ENCODE measurements at regions not wholly inside any gene's neighbourhood (a gene's known extent, or its start where the extent isn't known, plus 50 kb on each side); places are given as distances from the start of the nearest gene placed in this dataset.

GRCh38 chr15:46089467-46089935, 454.7 kb downstream of the SQOR start (continued):
- TF ChIP-seq CHD7 (IDR thresholded peaks at IDR 0.05; ENCODE audit: insufficient replicate concordance, low read length) (no peak), NANOG (IDR thresholded peaks at IDR 0.05; ENCODE audit: insufficient read depth, low read depth, low read length, poor library complexity, severe bottlenecking) (no peak), FOSL1 (IDR thresholded peaks at IDR 0.05; ENCODE audit: insufficient read depth, low read depth, low read length) (no peak), TAF7 (optimal IDR thresholded peaks at IDR 0.05; ENCODE audit: borderline replicate concordance, low read depth, low read length) (no peak), SIX5 (IDR thresholded peaks at IDR 0.05; ENCODE audit: low read depth, low read length) (no peak), CTCF (IDR thresholded peaks at IDR 0.05; ENCODE audit: control extremely low read depth in 1 of 3, insufficient read depth in 1 of 3, low read depth in 1 of 3, low read length in 3 of 3) (no peak), EGR1 (IDR thresholded peaks at IDR 0.05; ENCODE audit: borderline replicate concordance, low read depth, low read length) (no peak), SRF (IDR thresholded peaks at IDR 0.05; ENCODE audit: low read depth, low read length) (no peak), CHD1 (IDR thresholded peaks at IDR 0.05; ENCODE audit: low read depth, low read length) (no peak), TEAD4 (IDR thresholded peaks at IDR 0.05; ENCODE audit: low read depth, low read length) (no peak)

Measured in H1 (cell line).